HG03139 (cell line): ENCODE measurements at regions not wholly inside any gene's neighbourhood (a gene's known extent, or its start where the extent isn't known, plus 50 kb on each side); places are given as distances from the start of the nearest gene placed in this dataset.
A peak's percentile ranks its signal among the peaks of the same experiment; 100 is the strongest.

Source experiments
- ATAC-seq: cut with Tn5 transposase; IDR thresholded peaks from one replicate; pipeline ENCODE4 v1.9.1; 2021; ENCODE audit not compliant: unreplicated experiment

DNA sequence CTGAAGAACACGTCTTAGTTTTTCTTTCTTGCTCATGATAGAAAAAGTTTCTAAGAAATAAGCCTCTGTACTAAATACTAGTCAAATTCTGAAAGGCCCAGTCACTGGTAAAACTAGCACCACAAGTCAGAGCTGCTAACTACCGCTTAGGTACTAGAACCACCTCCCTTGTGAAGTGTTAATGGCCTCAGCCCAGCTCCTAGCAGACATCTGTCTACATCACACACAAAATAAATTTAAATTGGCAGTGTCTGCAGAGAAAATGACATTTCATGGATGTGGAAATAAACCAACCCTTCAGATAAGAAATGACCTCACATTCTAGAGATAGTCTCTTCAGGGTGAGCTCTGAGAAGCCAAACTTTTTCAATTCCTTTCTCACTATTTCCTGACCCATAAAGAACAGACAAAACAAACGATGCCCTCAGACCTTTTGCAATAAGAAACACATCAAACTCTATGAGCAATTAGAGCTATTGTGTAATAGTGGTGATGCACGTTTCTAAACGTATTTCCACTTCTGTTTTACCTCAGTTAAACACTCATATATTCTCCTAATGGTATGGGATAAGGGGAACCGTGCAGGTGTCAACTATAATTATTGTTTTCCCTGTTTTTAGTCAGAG lies 70.3 kb upstream of the DSG1 start:
- ATAC-seq: no peak

DNA sequence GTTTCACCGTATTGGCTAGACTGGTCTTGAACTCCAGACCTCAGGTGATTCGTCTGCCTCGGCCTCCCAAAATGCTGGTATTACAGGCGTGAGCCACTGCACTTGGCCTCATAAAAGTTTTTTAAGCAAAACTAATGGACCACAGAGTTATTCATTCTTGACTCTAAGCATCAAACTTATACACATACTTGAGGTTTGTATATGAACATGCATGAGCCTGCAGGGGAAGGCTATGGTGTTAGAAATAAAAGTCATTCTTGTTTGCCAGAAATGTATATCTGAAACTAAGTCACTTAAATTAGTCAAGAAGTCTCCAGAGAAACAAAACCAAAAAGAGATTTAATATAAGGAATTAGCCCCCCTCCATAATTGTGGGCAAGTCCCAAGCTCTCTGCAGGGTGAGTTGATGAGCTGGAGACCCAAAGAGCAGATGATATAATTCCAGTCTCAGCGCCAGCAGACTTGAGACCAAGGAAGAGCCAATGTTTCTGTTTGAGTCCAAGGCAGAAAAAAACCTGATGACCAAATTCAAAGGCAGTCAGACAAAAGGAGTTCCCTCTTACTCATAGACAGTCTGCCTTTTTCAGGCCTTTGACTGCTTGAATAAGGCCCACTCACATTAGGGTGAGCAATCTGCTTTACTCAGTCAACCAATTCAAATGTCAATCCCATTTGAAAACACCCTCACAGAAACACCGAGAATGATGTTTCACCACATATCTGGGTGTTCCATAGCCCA lies 69.0 kb upstream of the DSG1 start:
- no peak for ATAC-seq

DNA sequence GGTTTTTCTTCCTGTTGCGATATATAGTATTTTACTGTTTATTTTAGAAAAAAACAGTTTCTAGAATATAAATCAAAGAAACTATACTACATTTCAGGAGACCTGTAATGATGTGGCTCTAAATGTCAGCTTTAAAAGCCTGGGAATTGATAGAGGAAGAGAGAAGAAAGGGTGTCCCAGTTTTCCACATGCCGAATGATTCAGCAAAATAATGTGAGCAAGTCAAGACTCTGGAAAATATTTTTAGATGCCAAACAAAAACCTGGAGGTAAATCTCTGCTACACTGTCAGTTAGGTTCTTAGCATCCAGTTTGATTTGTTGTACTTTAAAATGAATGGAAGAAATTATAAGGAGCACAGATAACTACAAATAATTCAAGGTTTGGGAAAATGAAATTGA lies 67.1 kb upstream of the DSG1 start:
- ATAC-seq: no peak

DNA sequence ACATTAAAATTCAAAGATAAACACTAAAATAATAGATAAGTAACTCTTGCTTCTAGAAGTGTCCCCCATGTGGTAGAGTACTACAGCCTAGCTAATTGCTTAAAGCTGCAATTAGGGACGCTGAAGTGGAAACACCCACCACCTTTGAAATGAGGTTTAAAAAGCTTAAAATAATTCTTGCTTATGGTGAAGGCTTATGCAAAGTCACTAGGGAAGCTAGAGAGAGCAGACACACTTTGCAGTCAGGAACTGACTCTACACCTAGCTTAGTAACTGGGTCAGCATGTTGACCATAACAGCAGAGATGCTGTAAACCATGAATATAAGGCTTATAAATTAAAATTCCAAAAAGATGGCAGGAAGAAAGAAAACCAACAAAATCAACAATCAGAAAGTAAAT lies 65.4 kb upstream of the DSG1 start:
- no peak for ATAC-seq

DNA sequence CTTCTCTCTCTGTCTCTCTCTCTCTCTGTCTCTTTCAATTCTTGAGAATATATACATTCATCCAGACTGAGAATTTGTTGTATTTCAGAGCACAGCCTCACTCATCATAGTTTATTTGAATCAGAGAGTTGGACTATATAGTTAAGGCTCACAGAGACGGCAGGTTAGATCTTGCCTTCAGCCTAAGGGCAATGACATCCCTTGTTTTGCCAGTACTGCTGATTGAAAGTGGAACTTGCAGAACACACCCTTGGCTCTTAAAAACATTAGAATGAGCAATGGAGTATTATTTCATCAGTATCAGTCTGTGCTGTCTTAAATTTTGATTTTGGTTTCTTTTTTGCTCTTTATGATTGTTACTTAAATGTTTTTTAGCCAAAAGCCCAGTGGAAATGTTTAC lies 62.0 kb upstream of the DSG1 start:
- no peak for ATAC-seq

DNA sequence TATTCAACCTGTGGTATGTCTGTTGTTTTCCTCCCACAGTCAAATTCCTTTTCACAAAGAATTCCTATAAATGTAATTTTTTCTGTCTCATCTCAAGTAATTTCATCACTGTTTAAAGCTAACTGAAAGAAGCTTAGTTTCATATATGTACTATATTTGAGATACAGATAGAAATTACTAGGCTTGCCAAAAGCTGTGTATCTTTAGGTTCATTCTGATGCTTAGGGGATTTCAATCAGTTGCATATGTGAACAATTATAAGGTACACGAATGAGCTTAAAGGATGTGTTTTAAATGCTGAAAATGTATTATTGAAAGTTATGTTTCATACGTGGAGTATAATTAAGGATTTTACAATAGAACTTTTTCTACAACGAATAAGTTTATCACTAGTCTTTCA lies 59.2 kb upstream of the DSG1 start:
- ATAC-seq: no peak

DNA sequence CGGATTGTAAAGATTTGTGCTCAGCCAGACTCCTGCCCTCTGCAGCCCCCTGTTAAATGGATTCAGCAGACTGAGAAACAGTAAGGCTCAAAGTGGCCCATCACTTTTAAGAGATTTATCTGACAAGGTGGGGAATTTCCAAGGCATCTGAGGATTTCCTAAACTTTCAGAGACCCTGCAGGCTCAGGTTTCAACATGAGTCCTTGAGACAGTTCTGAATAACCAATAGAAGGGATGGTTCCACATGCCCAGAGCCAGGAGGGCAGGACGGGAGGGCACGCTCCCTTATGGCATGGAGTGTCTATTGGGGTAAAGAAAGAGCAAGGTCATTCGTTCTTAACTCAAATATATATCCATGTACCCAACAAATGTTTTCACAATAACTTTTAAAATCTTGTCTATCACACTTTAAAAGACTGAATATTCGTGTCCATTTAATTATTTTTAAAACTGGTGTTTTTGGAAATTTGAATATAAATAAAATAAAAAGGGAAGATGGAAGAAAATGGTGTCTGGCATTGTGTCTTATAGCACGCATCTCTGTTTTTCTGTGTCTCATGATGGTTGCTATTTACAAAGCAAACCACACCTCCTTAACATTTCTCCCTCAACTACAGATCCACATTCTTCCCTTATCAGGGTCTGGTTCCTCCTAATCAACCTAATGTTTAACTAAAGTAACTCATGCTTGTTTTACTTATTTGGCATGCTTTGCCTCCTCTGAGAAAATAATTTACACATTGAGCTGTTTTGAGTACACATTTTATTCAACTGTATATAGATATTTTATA lies 56.0 kb upstream of the DSG1 start:
- ATAC-seq: no peak

DNA sequence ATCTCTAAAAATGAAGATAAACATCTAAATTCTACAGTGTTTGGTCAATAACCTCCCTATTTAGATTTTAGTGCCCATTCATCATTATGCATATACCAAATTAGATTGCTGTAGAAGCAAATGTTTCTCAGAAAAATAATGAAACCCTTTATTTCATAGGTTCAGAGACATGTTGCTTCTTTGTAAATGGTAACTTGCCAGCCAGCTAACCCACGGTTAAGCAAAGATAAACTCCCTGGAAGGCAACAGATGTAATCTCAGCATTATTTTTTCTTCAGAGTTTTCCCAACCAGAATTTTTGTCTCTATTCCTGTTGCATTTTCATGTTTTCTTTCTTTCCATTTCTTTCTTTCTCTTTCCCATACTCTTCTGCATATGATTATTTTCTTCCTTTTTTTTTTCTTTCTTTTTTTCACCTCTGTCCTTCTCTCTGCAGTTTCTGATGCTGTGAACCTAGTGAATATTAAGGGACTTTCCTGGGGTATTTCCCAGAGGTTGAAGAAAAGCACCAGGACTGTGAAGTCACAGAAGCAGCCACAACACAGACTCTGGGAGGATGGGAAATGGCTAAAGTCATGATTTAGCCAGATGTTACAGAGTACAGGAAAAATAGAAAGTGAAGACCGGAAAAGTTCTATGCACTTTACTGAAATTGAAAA lies 50.0 kb upstream of the DSG1 start:
- ATAC-seq: peak; percentile 42
